Esophagus squamous epithelium (tissue), 4 donors: ENCODE measurements at regions not wholly inside any gene's neighbourhood (a gene's known extent, or its start where the extent isn't known, plus 50 kb on each side); places are given as distances from the start of the nearest gene placed in this dataset.

ENCODE experiments used
- CTCF ChIP-seq, 6 experiments: fragments of 450-650 bp in 4 of 6; fragments of 200-600 bp in 2 of 6; sonication (generic) in 2 of 6; IDR thresholded peaks; one replicate each; pipeline ENCODE4 v1.5.1; 2016 to 2019; ENCODE audit warnings: antibody characterized with exemption in 6 of 6, mild to moderate bottlenecking in 4 of 6, moderate library complexity in 4 of 6
- POLR2A ChIP-seq, 4 donors: fragments of 450-650 bp; IDR thresholded peaks; one replicate each; pipeline ENCODE4 v1.6.1; 2017; ENCODE audit warnings: antibody characterized with exemption in 4 of 4, mild to moderate bottlenecking in 4 of 4, moderate library complexity in 3 of 4

- TF ChIP-seq CTCF (IDR thresholded peaks at IDR 0.05): no peak
- no peak for TF ChIP-seq POLR2A (IDR thresholded peaks at IDR 0.05)
Measured at GRCh38 chr1:73813716-73814115, 384.3 kb downstream of the LRRIQ3 start.
